ENCODE measurements at regions not wholly inside any gene's neighbourhood (a gene's known extent, or its start where the extent isn't known, plus 50 kb on each side); places are given as distances from the start of the nearest gene placed in this dataset.

DNA sequence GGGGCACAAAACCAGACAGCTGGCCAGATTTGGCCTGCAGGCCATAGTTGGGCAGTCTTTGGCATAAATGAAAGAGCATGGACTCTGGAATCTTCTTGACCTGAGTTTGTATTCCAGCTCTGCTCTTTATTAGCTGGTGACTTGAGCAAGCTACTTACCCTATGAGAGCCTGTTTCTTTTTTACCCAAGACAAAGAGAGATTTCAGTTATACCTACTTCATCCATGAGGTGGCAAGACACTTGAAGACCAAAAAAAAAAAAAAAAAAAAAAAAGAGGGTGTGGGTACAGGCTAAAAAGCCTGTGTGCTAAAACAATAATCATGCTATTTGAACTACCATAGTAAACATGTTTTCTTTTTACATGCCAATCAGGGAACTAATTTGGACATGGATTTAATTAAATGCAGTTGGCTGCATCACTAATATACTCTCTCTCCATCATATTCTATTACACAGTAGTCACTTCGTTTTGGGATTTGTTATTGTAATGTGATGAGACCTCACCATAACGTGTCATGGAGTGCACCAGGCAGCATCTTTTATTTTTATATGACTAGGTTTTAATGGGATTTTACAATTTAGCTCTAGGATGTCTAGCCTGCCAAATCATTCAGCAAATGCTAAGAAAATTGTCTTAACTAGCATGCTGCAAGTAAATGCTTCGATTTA lies 109.2 kb upstream of the FHIT start:
- H3K27ac Mint-ChIP-seq: peak overlapping the region in 1 of 3 experiments; percentile 24
- H3K9me3 Mint-ChIP-seq: peaks cover 15% of the 10 kb centered on the region
- peaks cover 28% of the 10 kb centered on the region for H3K4me1 Mint-ChIP-seq
- no peak overlapping the region for H3K4me3 Mint-ChIP-seq
- H3K27me3 Mint-ChIP-seq (ENCODE audit: low read depth): no peaks in the 10 kb centered on the region
- peaks cover 6% of the 10 kb centered on the region for H3K36me3 Mint-ChIP-seq (ENCODE audit: low read depth)
- TF ChIP-seq, protein P1, sequence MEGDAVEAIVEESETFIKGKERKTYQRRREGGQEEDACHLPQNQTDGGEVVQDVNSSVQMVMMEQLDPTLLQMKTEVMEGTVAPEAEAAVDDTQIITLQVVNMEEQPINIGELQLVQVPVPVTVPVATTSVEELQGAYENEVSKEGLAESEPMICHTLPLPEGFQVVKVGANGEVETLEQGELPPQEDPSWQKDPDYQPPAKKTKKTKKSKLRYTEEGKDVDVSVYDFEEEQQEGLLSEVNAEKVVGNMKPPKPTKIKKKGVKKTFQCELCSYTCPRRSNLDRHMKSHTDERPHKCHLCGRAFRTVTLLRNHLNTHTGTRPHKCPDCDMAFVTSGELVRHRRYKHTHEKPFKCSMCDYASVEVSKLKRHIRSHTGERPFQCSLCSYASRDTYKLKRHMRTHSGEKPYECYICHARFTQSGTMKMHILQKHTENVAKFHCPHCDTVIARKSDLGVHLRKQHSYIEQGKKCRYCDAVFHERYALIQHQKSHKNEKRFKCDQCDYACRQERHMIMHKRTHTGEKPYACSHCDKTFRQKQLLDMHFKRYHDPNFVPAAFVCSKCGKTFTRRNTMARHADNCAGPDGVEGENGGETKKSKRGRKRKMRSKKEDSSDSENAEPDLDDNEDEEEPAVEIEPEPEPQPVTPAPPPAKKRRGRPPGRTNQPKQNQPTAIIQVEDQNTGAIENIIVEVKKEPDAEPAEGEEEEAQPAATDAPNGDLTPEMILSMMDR (IDR thresholded peaks at IDR 0.05; ENCODE audit: unreplicated experiment in 3 of 3): no peak

DNA sequence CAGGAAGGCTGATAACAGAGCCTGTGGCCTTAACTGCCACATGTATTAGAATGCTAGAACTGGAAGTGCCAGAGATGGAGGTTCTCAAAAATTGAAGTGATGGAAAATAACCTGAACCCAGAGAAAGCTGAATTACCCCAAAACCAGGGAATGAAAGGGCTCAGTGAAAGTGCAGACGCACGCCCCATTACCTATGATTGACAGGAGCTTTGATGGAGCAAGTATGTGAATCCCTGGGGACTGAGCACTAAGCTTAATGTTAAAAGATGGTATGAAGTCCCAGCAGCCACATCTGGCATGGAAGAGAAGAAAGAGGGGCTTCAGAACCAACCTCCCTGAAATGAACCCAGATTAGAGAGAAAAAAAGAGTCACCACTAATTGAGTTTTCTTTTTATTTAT lies 118.4 kb upstream of the FHIT start:
- H3K27ac Mint-ChIP-seq: no peak overlapping the region
- H3K27me3 Mint-ChIP-seq (ENCODE audit: low read depth): no peaks in the 10 kb centered on the region
- no peak overlapping the region for H3K4me3 Mint-ChIP-seq
- H3K9me3 Mint-ChIP-seq: peaks cover 7% of the 10 kb centered on the region
- H3K36me3 Mint-ChIP-seq (ENCODE audit: low read depth): peaks cover 3% of the 10 kb centered on the region
- no peaks in the 10 kb centered on the region for H3K4me1 Mint-ChIP-seq
- TF ChIP-seq, protein P1 (IDR thresholded peaks at IDR 0.05; ENCODE audit: unreplicated experiment in 3 of 3): no peak

- TF ChIP-seq, protein P1 (IDR thresholded peaks at IDR 0.05; ENCODE audit: unreplicated experiment in 3 of 3): peak; percentile 54 to 74 (median 66)
- no peaks in the 10 kb centered on the region for H3K27me3 Mint-ChIP-seq (ENCODE audit: low read depth)
- no peaks in the 10 kb centered on the region for H3K36me3 Mint-ChIP-seq (ENCODE audit: low read depth)
- H3K27ac Mint-ChIP-seq: peak overlapping the region in 2 of 3 experiments; percentile 29 to 65
- no peaks in the 10 kb centered on the region for H3K4me1 Mint-ChIP-seq
- H3K9me3 Mint-ChIP-seq: peaks cover 2% of the 10 kb centered on the region
- H3K4me3 Mint-ChIP-seq: no peak overlapping the region
Observed at GRCh38 chr3:61371123-61371522, 119.9 kb upstream of the FHIT start.

- Mint-ChIP-seq H3K4me1 (no peaks in the 10 kb centered on the region), H3K27ac (no peak overlapping the region), H3K4me3 (no peak overlapping the region), H3K36me3 (ENCODE audit: low read depth) (no peaks in the 10 kb centered on the region), H3K9me3 (no peaks in the 10 kb centered on the region), H3K27me3 (ENCODE audit: low read depth) (no peaks in the 10 kb centered on the region)
- TF ChIP-seq, protein P1 (IDR thresholded peaks at IDR 0.05; ENCODE audit: unreplicated experiment in 3 of 3): no peak
Observed at GRCh38 chr3:61372723-61373122, 121.5 kb upstream of the FHIT start.

GRCh38 chr3:61378311-61378710 lies 127.1 kb upstream of the FHIT start:
- Mint-ChIP-seq H3K4me3 (no peak overlapping the region), H3K27ac (no peak overlapping the region), H3K36me3 (ENCODE audit: low read depth) (no peaks in the 10 kb centered on the region), H3K27me3 (ENCODE audit: low read depth) (no peaks in the 10 kb centered on the region), H3K9me3 (peaks cover under 1% of the 10 kb centered on the region), H3K4me1 (no peaks in the 10 kb centered on the region)
- TF ChIP-seq, protein P1 (IDR thresholded peaks at IDR 0.05; ENCODE audit: unreplicated experiment in 3 of 3): no peak

DNA sequence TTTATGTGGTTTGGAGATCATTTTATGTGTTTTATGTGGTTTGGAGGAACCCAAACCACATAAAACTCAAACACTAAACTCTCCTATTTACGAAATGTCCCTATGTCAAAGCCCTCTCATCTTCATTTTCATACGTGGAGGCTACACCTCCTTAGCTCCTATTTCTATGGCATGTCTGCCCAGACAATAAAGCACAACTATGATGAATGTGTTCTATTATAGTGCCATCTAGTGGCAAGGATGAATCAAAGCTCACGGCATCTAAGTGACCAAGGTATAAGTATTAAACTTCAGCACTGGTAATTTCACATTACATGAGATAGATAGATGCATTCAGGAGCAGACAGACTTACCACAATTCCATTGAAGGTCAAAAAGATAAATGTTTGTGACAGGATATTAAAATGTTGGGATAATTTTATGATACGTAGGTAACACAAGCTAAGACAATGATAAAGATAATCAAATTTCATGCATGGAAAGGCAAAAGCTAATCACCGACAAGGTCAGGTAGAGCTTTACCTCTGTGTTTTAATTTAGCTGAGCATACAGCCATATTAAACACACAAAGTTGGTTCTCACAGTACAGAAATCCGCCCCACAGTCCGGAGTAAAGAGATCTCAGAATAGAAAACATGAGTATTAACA lies 130.6 kb upstream of the FHIT start:
- TF ChIP-seq, protein P1 (IDR thresholded peaks at IDR 0.05; ENCODE audit: unreplicated experiment in 3 of 3): peak; percentile 38 to 51 (median 50)
- Mint-ChIP-seq H3K9me3 (peaks cover 12% of the 10 kb centered on the region), H3K4me3 (no peak overlapping the region), H3K4me1 (no peaks in the 10 kb centered on the region), H3K27ac (no peak overlapping the region), H3K27me3 (ENCODE audit: low read depth) (no peaks in the 10 kb centered on the region), H3K36me3 (ENCODE audit: low read depth) (no peaks in the 10 kb centered on the region)

Data from nephron (organoid).